B cell (primary cell): ENCODE measurements at regions not wholly inside any gene's neighbourhood (a gene's known extent, or its start where the extent isn't known, plus 50 kb on each side); places are given as distances from the start of the nearest gene placed in this dataset.

ENCODE experiments used
- ATAC-seq: fragments of 200-7000 bp; cut with Tn5 transposase; one replicate; pipeline ENCODE4 v1.10.0; 2021; ENCODE audit warnings: low read depth, mild to moderate bottlenecking, moderate number of reproducible peaks, moderate library complexity
- CTCF ChIA-PET: fragments of 350-600 bp; sonication (Branson Sonifier 250); formaldehyde crosslinking; loops from one replicate; lab custom pipeline; 2021; ENCODE audit warnings: antibody characterized with exemption, inconsistent platforms; lab: Charles Lee
- POLR2A ChIA-PET: fragments of 350-600 bp; sonication (Branson Sonifier 250); formaldehyde crosslinking; loops from one replicate; lab custom pipeline; 2021; ENCODE audit warnings: antibody characterized with exemption; lab: Charles Lee
- DNase-seq: peaks from one replicate; pipeline ENCODE4 v3.0.0; 2013
- H2AFZ ChIP-seq: 2 replicates; pipeline ENCODE4 v1.6.1; 2012; ENCODE audit warnings: mild to moderate bottlenecking, low read depth, low read length; ENCODE audit not compliant: insufficient read depth, poor library complexity, severe bottlenecking
- H3K27ac ChIP-seq, 2 donors: 1 replicate in 1 of 2; 2 replicates in 1 of 2; pipeline ENCODE4 v1.5.1; 2012 to 2013; ENCODE audit warnings: low read length in 2 of 2, mild to moderate bottlenecking in 2 of 2, moderate library complexity in 1 of 2
- H3K27me3 ChIP-seq, 4 experiments: fragments of 200-600 bp in 1 of 4; sonication (generic) in 1 of 4; replicated peaks in 1 of 4; 1 replicate in 2 of 4; 2 replicates in 2 of 4; pipeline versions ENCODE4 v1.6.1 to v1.7.0; 2013 to 2016; ENCODE audit warnings: low read length in 3 of 4, mild to moderate bottlenecking in 2 of 4, mixed read lengths in 1 of 4, moderate library complexity in 1 of 4; ENCODE audit not compliant: insufficient read depth in 4 of 4, control insufficient read depth in 3 of 4; ENCODE audit errors: control extremely low read depth in 1 of 4
- H3K36me3 ChIP-seq, 2 experiments: replicated peaks in 1 of 2; 1 replicate in 1 of 2; 2 replicates in 1 of 2; pipeline versions ENCODE4 v1.6.1 to v1.7.1; 2013; ENCODE audit warnings: low read length in 1 of 2; ENCODE audit not compliant: insufficient read depth in 2 of 2, control insufficient read depth in 1 of 2; ENCODE audit errors: control extremely low read depth in 1 of 2, extremely low read depth in 1 of 2
- H3K4me1 ChIP-seq, 2 donors: fragments of 200-600 bp in 1 of 2; sonication (generic) in 1 of 2; 1 replicate in 1 of 2; 2 replicates in 1 of 2; pipeline versions ENCODE4 v1.5.1 to v1.6.1; 2013 to 2017; ENCODE audit warnings: low read length in 2 of 2; ENCODE audit not compliant: control insufficient read depth in 2 of 2, insufficient read depth in 2 of 2
- H3K4me2 ChIP-seq: replicated peaks from 2 replicates; pipeline ENCODE3; 2012; ENCODE audit warnings: mild to moderate bottlenecking, low read depth, low read length; ENCODE audit not compliant: poor library complexity, severe bottlenecking
- H3K4me3 ChIP-seq, 5 experiments: fragments of 200-600 bp in 1 of 5; sonication (generic) in 1 of 5; 1 replicate in 3 of 5; 2 replicates in 2 of 5; pipeline versions ENCODE4 v1.5.1 to v1.7.0; 2011 to 2016; ENCODE audit warnings: low read length in 4 of 5, mild to moderate bottlenecking in 4 of 5, low read depth in 2 of 5, control low read depth in 1 of 5, moderate library complexity in 1 of 5; ENCODE audit not compliant: insufficient read depth in 1 of 5; ENCODE audit errors: control extremely low read depth in 1 of 5, extremely low read depth in 1 of 5
- H3K79me2 ChIP-seq: fragments of 200-600 bp; sonication (generic); one replicate; pipeline ENCODE4 v1.6.0; 2016; ENCODE audit warnings: low read length; ENCODE audit not compliant: control insufficient read depth, insufficient read depth
- H3K9ac ChIP-seq: fragments of 200-600 bp; sonication (generic); 2 replicates; pipeline ENCODE4 v1.6.1; 2017; ENCODE audit warnings: mild to moderate bottlenecking, low read length, moderate library complexity
- H3K9me3 ChIP-seq, 3 donors: one replicate each; pipeline versions ENCODE4 v1.6.1 to v1.7.1; 2013; ENCODE audit warnings: low read length in 2 of 3; ENCODE audit not compliant: control insufficient read depth in 2 of 3, insufficient read depth in 1 of 3; ENCODE audit errors: control extremely low read depth in 1 of 3
- H4K20me1 ChIP-seq: 2 replicates; pipeline ENCODE4 v1.6.0; 2012; ENCODE audit warnings: mild to moderate bottlenecking, low read length; ENCODE audit not compliant: insufficient read depth, control insufficient read depth, poor library complexity, severe bottlenecking
- H3K27ac Mint-ChIP-seq: one replicate; pipeline ENCODE4 v1.8.0; 2021; ENCODE audit warnings: mixed read lengths
- H3K27me3 Mint-ChIP-seq: one replicate; pipeline ENCODE4 v1.8.0; 2021; ENCODE audit warnings: mixed read lengths
- H3K4me1 Mint-ChIP-seq: one replicate; pipeline ENCODE4 v1.8.0; 2021; ENCODE audit warnings: mixed read lengths
- H3K4me3 Mint-ChIP-seq: one replicate; pipeline ENCODE4 v1.8.0; 2021; ENCODE audit warnings: mixed read lengths
- H3K9me3 Mint-ChIP-seq: one replicate; pipeline ENCODE4 v1.8.0; 2022; ENCODE audit warnings: mixed read lengths; ENCODE audit not compliant: insufficient read depth
- EZH2 ChIP-seq: IDR thresholded peaks from 2 replicates; pipeline ENCODE4 v1.6.1; 2012; ENCODE audit warnings: borderline replicate concordance, low read depth, mild to moderate bottlenecking, moderate library complexity, low read length; ENCODE audit not compliant: insufficient read depth, poor library complexity, severe bottlenecking
- WGBS: methylation state at CpG from one replicate; pipeline ENCODE4 v1.1.5; 2013; ENCODE audit warnings: missing lambda C conversion rate; ENCODE audit not compliant: insufficient coverage; 5-methylcytosine and 5-hydroxymethylcytosine counted together
- intact Hi-C: fragments of 100-400 bp; cut with micrococcal nuclease; formaldehyde crosslinking; loops from one replicate; pipeline ENCODE4 v1.10.0; 2022
- TF ChIP-seq, protein P1 (sequence below): fragments of 200-600 bp; IDR thresholded peaks from one replicate; pipeline ENCODE4 v1.8.0; 2022; ENCODE audit warnings: antibody characterized with exemption, mild to moderate bottlenecking

DNA sequence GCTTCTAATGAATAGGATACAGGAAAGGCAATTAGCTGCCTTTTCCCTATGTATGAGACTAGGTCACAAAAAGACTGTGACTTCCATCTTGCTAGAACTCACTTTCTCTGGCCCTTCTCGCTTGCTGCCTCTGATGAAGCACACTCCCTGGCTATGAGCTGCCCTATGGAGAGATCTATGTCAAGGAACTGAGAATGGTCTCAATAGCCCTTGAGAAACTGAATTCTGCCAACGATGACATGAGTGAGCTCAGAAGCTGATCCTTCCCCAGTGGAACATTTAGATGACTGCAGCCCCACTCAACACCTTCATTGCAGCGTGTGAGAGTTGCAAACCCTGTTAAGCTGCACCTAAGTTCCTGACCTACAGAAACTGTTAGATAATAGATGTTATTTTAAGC, 309.8 kb downstream of the COG6 start:
- no peaks in the 10 kb centered on the region for H3K9me3 ChIP-seq
- H3K36me3 ChIP-seq: no peaks in the 10 kb centered on the region
- H3K4me3 Mint-ChIP-seq: no peak overlapping the region
- H3K27me3 Mint-ChIP-seq: peaks cover 26% of the 10 kb centered on the region
- no peaks in the 10 kb centered on the region for H3K9me3 Mint-ChIP-seq
- no peak overlapping the region for H3K9ac ChIP-seq
- no peak overlapping the region for H3K4me2 ChIP-seq
- intact Hi-C loops: no loop called here
- H3K79me2 ChIP-seq: no peaks in the 10 kb centered on the region
- no peak overlapping the region for H3K27ac Mint-ChIP-seq
- no peaks in the 10 kb centered on the region for H3K4me1 ChIP-seq
- TF ChIP-seq, protein P1, sequence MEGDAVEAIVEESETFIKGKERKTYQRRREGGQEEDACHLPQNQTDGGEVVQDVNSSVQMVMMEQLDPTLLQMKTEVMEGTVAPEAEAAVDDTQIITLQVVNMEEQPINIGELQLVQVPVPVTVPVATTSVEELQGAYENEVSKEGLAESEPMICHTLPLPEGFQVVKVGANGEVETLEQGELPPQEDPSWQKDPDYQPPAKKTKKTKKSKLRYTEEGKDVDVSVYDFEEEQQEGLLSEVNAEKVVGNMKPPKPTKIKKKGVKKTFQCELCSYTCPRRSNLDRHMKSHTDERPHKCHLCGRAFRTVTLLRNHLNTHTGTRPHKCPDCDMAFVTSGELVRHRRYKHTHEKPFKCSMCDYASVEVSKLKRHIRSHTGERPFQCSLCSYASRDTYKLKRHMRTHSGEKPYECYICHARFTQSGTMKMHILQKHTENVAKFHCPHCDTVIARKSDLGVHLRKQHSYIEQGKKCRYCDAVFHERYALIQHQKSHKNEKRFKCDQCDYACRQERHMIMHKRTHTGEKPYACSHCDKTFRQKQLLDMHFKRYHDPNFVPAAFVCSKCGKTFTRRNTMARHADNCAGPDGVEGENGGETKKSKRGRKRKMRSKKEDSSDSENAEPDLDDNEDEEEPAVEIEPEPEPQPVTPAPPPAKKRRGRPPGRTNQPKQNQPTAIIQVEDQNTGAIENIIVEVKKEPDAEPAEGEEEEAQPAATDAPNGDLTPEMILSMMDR: no peak
- no peak for TF ChIP-seq EZH2
- H2AFZ ChIP-seq: no peak overlapping the region
- no peaks in the 10 kb centered on the region for H3K27me3 ChIP-seq
- no peaks in the 10 kb centered on the region for H3K4me1 Mint-ChIP-seq
- DNase-seq (no peak), ATAC-seq (no peak)
- CTCF ChIA-PET: interaction anchor here (0.6 to 1.0 kb wide), 2 partner anchors 22 to 720 kb away, joined by 4 read pairs; no protein-coding TSS in a partner anchor
- no peaks in the 10 kb centered on the region for H4K20me1 ChIP-seq
- POLR2A ChIA-PET: no interaction called here
- no peak overlapping the region for H3K27ac ChIP-seq
- H3K4me3 ChIP-seq: no peak overlapping the region
- 86% methylated on average over 1 of the region's 3 CpGs for WGBS

DNA sequence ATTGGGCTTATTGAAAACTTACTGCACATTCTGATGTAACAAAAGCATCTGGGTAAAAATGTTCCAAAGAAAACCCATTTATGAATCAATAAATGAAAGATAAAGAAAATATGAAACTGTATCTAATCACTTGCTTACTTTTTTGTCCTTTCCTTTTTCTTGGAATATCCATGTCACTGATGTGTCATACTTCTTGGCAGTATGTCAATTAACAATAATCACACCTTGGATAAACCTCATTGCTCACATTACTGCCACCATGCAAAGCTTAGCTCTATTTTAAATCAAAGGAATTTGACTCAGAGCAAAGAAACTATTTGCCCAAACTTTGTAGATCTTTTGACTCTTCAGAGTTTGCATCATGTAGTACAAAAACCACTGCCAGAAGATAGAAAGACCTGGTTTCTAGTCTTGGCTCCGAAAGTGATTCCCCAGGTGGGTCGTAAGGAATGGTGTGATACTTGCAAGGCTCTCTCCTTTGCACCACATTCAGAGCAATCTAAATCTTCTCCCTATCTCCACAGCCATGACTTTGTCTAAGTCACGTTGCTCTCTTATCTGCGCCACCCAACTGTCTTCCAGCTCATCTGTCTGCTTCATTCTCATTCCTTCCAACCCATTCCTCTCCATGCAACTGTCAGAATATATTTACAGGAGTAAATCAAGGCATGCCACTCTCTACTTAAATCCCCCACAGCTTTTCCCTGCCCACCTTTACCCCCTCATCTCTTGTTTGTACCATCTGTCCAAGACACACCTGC, 311.9 kb downstream of the COG6 start:
- Mint-ChIP-seq H3K9me3 (no peaks in the 10 kb centered on the region), H3K27ac (no peak overlapping the region), H3K27me3 (peaks cover 31% of the 10 kb centered on the region), H3K4me1 (no peaks in the 10 kb centered on the region), H3K4me3 (no peak overlapping the region)
- ChIA-PET POLR2A (no interaction called here), CTCF (interaction anchor here (0.8 kb wide), 1 partner anchor 8 kb away, joined by 3 read pairs; no protein-coding TSS in a partner anchor)
- Histone ChIP-seq H3K79me2 (no peaks in the 10 kb centered on the region), H3K9me3 (no peaks in the 10 kb centered on the region), H3K4me1 (no peaks in the 10 kb centered on the region), H3K4me3 (no peak overlapping the region), H3K4me2 (no peak overlapping the region), H4K20me1 (no peaks in the 10 kb centered on the region), H3K27me3 (no peaks in the 10 kb centered on the region), H3K27ac (no peak overlapping the region), H2AFZ (no peak overlapping the region), H3K9ac (no peak overlapping the region), H3K36me3 (no peaks in the 10 kb centered on the region)
- WGBS: 98% methylated on average over 3 of the region's 4 CpGs
- intact Hi-C loops: no loop called here
- TF ChIP-seq, protein P1: no peak
- TF ChIP-seq EZH2: no peak
- no peak for ATAC-seq
- no peak for DNase-seq
